GM21528 (cell line): ENCODE measurements at regions not wholly inside any gene's neighbourhood (a gene's known extent, or its start where the extent isn't known, plus 50 kb on each side); places are given as distances from the start of the nearest gene placed in this dataset.

Source experiments
- ATAC-seq: cut with Tn5 transposase; IDR thresholded peaks from one replicate; pipeline ENCODE4 v1.9.1; 2021; ENCODE audit warnings: mild to moderate bottlenecking, moderate library complexity; ENCODE audit not compliant: unreplicated experiment, low FRiP score

DNA sequence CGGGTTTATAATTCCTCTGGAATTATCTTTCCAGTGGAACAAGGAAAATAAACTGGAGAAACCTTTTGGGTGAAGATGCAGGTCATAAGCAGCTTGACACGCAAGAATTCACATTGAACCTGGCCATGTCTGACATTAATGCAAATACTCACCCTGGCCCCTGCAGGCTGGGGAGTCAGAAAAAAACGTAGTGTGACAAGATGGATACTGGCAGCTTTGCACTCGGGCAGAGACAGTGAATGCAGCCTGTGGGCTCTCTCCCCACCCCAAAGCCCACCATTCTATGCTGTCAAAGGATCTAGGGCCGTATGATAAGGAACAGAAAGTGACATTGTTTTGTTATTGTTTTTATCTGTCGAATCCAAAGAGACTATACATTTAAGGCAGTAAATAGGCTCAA is 223.1 kb downstream of the RBM43 start:
- ATAC-seq: no peak

DNA sequence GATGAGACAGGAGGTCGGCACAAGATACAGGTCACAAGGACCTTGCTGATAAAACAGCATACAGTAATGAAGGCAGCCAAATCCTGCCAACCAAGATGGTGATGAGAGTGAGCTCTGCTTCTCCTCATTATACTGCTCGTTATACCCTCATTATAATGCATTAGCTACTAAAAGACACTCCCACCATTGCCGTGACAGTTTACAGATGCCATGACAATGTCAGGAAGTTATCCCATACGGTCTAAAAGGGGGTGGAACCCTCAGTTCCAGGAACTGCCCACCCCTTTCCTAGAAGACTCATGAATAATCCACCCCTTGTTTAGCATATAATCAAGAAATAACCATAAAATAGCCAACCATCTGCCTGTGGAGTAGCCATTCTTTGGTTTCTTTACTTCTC is 224.2 kb downstream of the RBM43 start:
- no peak for ATAC-seq

DNA sequence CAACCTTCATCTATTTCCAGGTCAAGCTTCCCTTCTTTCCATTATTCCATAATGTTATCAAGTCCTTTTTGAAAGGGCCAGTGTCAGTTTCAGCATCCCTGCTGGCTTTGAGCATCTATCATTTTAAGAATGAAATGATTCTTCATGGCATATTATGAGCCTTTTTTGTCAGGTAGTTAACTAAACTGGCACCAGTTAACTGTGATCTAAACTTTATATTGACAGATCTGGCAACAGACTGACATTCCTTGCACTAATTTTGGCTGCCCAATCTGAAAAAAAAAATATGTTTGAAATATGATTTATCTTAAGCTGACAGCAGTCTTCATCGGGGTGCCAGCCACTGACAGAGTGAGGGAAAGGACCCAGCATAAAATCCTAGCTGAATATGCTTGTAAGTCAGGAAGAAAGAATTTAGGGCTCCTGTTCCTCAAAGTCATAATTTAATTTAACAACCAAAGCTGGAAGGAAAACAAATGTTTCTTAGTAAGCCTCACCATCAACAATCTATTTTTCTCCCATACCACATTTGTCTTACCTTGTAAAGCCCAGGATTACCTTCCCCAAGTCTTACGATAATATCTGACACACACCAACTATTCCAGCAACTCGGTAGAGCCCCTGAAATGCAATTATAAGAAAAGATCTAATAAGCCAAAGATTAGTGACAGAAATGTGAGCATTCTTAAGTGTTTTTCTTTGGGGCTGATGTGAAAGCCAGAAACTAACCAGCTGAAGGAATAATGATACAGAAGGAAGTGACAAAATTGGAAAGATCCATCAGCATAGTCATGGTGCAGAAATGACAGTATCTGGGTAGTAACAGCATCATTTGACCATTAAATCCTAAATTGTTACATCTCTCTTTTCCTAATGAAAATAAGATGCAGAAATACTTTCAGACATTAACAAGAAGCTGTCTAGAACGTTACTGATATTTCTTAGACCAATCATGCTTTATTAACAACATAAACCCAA is 228.1 kb downstream of the RBM43 start:
- ATAC-seq: no peak

DNA sequence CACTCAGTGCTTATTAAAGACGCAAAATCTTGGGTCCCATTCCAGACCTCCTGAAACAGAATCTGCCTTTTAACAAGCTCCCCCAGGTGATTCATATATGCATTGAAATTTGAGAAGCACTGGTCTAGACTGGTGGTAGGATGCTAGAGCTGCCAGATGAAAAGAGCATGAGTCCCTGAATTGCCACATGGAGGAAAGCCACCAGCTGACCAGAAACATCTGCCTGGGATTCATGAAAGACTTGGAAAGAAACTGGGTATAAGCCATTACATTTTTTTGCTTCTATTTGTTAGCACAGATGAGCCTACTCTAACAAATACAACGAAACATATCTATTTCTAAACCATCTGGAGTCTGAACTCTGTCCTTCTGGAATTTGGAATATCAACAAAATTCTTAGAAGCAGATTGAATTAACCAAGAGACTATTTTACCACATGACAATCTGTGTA is 228.9 kb downstream of the RBM43 start:
- ATAC-seq: no peak

DNA sequence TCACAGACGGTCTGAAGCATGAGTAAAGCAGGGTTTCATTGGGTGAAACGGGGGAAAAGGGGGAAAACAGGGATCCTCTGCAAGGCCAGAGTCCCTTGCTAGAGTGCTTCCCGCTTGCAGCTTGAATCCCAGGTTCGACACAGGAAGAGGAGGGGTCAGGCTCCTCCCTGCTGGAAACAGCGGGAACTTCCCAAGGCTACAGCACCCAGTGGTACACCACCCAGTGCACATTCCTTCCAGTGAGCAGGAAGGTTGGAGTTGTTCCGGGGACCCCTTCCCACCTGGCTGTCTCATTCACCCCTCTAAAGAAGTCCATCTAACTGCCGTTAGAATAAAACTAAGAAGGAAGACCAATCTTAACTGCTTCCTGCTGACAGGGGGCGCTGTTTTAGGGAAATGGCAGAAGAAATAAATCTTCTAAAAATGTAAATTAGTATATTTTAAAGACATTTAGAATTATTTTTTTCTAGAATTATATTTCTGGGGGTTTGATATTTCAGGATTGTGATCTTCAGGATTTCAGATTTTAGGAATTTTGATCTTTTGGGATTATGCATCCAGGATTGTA is 230.9 kb downstream of the RBM43 start:
- ATAC-seq: no peak

DNA sequence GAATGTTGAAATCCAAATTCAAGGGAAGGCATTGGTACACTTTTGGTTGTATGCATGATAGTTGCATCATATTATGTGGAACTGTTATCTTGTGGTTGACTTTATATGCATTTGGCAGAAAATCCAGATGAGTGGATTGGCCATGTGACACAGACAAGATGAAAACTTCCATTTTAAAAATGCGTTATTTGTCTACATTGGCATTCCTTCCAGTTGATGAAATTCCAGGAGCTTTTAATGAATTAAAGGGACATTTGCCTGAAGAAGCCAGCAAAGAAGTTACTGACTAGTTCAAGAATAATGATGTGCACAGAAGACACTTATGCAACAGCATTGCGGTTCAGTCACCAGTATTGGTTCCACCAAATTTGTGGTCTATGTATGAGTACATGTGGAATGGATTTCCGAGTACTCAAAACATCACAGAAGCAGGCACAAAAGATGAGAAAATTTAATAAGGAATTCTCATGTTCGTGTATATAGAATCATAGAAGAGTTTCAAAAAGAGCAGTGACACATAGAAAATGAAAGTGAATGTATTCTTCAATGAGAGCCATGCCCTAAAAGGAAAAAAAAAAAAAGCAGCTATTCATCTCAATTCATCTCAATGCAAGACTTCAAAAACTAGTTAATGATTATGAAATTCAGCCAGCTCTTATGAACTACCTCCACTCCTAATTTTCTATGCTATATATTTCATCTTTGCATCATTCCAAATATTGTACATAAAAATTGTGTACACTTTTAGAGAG is 232.1 kb downstream of the RBM43 start:
- ATAC-seq: no peak

DNA sequence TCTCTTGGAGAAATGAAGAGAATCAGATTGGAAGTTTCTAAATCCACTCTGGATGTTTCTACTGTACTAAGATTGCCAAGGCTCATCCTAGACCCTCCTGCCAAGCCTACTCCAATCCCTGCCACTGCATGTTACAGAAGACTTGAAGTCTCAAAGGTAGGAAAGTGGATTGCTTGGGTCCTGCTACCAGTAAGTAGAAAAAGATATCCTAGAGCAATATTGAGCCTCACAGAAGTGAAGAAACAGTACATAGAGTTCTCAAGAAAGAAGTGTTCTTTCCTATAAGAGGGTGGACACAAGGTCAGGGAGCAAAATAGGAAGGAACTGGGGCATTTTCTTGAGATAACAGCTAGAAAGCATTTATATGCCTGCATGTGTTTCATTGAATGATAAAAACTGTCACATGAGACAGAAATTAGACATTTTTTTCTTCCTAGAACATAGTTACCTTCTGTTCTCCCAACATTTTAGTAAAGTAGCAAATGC is 232.9 kb downstream of the RBM43 start:
- no peak for ATAC-seq

DNA sequence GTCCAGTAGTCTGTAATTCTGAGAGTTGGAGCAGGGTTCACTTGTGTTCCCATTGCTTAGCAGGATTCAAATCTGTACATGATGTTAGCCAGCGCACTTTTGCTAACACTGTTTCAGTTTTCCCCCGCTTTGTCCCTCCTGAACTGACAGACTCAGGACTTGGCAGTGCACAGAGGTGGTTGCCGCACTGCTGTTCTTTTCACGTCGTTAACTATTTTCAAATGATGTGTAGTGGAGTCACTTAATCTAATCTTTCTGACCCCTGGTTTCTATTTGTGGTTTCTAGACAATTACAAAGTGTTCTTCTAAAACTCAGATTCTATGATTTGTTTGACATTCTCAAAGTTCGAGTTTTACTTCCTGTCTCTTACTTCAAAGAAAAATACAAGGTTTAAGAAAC is 234.5 kb downstream of the RBM43 start:
- ATAC-seq: no peak

DNA sequence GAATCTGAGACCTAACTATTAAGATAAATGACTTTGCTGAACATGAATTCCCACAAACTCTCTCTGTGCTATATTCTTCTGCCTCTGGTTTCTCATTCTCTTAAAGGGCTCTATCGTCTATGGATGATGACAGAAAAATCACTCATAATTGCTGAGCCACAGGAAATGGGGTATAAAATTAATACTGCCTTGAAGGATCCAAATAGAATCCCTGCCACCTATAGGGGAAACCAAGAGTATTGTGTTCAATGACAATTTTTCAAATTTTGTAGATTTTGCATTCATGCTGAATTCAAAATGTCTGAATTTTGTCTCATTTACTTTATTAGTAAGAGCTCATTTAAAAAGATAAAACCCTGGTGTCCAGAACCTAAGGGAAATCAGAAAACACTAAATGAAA is 235.8 kb downstream of the RBM43 start:
- ATAC-seq: no peak

DNA sequence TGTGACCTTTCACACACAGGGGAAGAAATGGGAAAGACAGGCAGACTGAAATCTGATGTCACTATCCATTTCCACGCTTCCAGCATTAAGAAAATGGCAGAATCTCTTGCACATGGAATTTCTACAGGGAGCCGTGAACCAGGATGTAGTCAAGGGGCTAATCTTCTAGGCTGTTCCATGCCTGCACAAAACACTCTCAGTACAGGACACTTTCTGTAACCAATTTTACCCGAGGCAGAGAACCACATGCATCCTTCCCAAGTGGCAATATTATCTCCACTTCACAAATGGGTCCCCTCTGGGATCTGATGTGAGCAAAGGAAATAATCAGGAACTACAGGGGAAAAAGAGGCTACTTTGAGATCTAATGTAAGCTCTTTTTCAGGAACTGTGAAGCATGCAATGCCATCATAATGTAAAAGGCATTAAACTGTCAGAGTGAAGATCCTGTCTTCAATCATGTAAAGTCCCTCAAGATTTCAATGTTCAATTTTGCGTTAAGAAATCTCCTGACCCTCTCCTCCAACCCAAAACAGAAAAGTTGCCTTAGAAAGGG is 236.9 kb downstream of the RBM43 start:
- no peak for ATAC-seq

DNA sequence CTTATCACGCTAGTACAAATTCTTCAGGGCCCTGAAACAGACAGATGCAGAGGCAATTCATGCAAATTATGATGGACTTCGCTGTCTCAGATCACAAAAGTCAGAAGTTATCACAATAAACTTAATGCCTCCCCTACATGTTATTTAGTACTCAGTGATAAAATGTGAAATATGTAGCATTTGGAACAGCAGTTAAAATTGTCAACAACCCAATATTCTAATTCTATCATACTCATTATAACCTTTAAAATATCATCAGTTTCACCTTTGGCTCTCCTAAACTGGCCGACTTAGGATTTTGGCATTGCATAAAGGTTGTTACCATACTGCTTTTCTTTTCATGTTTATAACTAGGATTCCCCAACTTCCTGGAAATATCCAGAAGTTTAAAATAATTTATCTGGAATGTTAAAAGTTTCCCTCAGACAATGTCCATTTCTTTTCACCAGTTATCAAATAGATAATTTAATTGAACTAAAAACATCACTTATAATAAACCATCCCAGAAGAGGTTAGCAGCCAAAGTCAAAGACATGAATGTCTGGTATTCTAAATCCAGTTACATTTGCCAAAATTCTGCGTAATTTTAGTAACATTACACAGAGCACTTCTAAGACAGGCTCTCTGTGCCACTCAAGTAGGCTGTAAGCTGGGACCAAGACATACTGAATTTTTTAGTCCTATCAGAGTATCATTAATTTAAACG is 239.8 kb downstream of the RBM43 start:
- ATAC-seq: no peak

DNA sequence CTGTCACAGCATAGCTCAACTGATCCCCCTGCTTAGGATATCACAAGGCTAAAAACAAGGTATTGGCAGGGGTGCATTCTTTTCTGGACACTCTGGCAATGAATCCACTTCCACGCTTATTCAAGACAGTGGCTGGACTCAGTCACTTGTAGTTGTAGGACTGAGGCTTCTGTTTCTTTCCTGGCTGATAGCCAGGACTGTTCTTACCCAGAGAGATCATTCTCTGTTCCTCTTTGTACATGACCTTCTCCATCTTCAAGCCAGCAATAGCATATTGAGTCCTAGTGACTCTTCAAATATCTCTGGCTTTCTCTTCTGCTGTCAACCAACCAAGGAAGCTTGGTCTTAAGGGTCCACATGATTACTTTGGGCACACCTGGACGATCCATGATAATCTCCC is 241.3 kb downstream of the RBM43 start:
- no peak for ATAC-seq

DNA sequence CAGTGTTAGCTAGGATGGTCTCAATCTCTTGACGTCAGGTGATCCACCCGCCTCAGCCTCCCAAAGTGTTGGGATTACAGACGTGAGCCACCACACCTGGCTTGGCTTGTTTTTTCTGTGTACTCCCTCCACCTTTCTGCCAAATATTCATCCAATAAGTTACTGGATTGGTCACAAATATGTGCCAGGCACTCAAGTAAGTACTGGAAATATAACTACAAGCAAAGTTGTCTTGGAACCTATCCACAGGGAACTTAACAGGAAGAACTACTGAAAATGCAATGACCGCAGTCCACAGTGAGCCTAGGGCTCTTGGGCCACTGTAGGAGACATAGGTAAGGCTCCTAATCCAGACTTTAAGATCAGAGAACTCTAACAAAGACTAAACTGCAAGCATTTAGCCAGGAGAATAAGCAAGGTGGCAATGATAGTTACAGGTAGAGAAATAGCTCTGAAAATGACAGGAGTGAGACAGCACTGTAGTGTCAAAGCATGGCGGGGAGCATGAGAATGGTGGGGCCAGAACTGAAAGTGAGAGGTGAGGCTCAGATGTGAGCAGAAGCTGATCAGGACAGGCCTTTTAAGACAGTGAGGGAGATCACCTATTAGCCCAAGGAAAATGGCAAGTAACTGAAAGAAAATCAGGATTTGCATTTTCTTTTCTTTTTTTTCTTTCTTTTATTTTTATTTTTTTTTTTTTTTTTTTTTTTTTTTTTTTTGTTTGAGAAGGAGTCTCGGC is 252.1 kb downstream of the RBM43 start:
- no peak for ATAC-seq

DNA sequence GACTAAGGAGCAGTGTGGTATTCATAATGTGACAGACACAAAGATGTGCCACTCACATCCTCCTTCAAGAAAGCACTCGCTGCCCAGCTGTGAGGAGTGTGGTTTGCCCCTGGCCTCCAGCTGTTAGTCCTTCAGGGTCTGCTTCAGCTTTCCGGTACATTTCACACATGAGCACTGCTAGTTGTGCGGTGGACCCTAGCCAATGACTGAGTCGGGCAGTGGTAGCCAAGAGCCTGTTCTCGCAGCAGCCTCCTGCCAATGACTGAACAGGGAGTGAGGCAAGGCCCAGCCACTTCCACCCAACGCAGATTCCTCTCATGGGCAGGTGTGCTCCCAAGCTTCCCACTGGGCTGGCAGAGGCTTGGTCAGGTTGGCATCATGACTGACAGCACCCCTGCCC is 254.3 kb downstream of the RBM43 start:
- ATAC-seq: no peak

DNA sequence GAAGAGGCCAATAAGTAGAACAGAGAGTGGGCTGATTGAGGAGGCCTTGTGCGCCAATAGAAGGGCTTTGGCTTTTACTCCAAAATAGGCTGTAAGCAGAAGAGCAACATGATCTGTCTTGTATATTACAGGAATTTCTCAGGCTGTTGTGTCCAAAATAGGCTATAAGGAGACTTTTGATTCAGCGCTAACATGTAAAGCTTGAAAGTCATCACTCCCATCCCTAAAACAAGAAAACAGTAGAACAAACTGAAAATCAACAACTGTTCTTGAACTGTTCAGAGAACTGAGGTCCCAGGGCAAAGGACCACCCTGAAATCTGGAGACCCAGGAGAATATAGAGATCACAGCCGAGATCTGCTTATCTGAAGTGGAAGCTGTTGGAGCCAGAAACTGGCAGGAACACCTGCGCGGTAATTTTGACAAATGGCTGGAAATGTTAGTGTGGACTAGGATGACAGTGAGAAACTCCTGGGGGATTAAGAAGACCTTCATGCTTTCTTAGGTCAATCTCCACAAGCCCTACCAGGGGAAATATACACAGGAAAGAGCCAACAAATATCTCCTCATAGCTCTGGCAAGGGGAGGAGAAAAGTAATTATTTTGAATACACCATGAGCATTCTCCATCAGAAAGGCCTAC is 258.6 kb downstream of the RBM43 start:
- ATAC-seq: no peak

DNA sequence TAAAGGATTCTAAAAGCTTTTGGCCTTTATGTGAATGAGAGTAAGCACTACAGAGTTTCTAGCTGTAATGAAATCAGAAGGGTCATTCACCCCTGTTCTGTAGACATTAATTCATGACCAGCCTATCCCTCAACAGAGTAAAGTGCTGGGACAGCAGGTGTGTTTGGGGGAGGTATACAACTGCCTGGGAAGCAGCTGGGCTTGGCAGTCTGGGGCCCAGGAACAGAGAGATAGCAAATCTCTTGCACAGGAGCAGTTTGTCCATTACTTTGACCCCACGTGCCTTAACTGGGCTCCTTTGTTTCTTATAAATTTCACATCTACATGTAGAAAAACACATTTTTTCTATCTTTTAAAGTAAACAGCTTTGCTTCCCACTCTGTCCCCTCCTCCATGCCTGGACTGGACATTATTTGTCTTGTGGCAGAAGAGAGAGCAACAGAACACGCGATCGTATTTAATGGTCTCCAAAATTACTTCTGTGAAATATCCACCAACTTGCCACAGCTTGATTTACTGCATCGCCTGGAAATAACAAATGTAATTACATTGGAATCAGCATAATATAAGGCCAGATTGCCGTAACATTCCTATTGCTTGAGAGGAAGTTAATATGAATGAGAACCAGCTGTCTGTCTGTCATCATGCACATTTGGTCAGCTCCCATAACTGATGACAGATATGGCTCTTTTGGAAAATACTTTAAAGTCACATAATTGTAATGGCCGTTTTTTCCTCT is 263.8 kb downstream of the RBM43 start:
- no peak for ATAC-seq

DNA sequence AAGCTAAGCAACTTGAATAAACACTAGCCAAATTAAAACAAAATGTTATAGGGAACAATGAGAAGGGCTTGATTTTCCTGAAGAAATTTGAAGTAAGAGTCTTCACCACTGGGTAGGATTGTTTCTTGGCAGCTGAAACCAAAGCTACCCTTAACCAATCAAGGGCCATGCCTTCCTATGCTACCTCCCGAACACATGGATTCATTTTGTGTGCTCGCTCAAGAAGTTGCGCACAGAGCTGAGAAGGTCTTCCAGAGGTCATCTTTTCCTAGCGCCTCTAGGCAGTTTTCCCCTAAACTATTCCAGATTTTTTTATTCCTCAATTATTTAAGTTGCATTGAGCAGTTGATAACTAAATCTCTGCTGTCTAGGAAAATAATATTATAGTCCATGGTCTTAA is 264.6 kb downstream of the RBM43 start:
- no peak for ATAC-seq

DNA sequence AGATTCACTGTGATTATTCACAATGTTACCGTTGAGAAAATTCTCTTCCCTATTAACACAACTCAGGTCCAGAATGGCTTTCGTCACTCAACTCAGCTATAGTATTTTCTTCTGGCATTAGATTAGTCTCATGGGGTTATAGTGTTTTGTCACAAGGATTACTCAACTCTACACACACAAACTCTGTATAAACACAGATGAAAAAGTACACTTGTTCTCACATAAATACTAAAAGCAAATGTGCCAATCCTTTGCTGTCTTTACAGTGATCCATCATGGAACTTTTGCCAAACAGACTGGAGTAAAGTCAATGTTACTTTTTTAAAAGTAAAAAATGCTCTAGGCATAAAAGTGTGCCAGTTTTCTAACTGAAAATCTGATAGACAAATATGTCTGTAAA is 267.6 kb downstream of the RBM43 start:
- no peak for ATAC-seq
